ENCODE measurements at regions not wholly inside any gene's neighbourhood (a gene's known extent, or its start where the extent isn't known, plus 50 kb on each side); places are given as distances from the start of the nearest gene placed in this dataset.

GRCh38 chr5:65068410-65068809, 299.7 kb downstream of the CWC27 start:
- DNase-seq (ENCODE audit: low read depth in 2 of 2), result no peak

- no peak for DNase-seq (ENCODE audit: low read depth in 2 of 2)
Measured at GRCh38 chr5:65070026-65070425, 301.3 kb downstream of the CWC27 start.

GRCh38 chr5:65072850-65073249, 304.1 kb downstream of the CWC27 start:
- no peak for DNase-seq (ENCODE audit: low read depth in 2 of 2)

GRCh38 chr5:65073250-65073661, 304.5 kb downstream of the CWC27 start:
- DNase-seq (ENCODE audit: low read depth in 2 of 2), result no peak

- no peak for DNase-seq (ENCODE audit: low read depth in 2 of 2)
Measured at GRCh38 chr5:65075623-65076250, 307.0 kb downstream of the CWC27 start.

GRCh38 chr5:65076251-65076869, 307.6 kb downstream of the CWC27 start:
- peak; percentile 33 to 46 for DNase-seq (ENCODE audit: low read depth in 2 of 2)

- DNase-seq (ENCODE audit: low read depth in 2 of 2), result no peak
Measured at GRCh38 chr5:65077653-65078052, 308.9 kb downstream of the CWC27 start.

GRCh38 chr5:65078331-65078730, 309.6 kb downstream of the CWC27 start:
- DNase-seq (ENCODE audit: low read depth in 2 of 2), result no peak

- no peak for DNase-seq (ENCODE audit: low read depth in 2 of 2)
Measured at GRCh38 chr5:65081071-65081470, 312.3 kb downstream of the CWC27 start.

- DNase-seq (ENCODE audit: low read depth in 2 of 2), result no peak
Measured at GRCh38 chr5:65084795-65085515, 316.2 kb downstream of the CWC27 start.

- no peak for DNase-seq (ENCODE audit: low read depth in 2 of 2)
Measured at GRCh38 chr5:65085516-65085850, 316.8 kb downstream of the CWC27 start.

- no peak for DNase-seq (ENCODE audit: low read depth in 2 of 2)
Measured at GRCh38 chr5:65086234-65086890, 317.6 kb downstream of the CWC27 start.

- DNase-seq (ENCODE audit: low read depth in 2 of 2), result no peak
Measured at GRCh38 chr5:65087154-65087553, 318.4 kb downstream of the CWC27 start.

- DNase-seq (ENCODE audit: low read depth in 2 of 2), result no peak
Measured at GRCh38 chr5:65094279-65094678, 325.5 kb downstream of the CWC27 start.

- DNase-seq (ENCODE audit: low read depth in 2 of 2), result no peak
Measured at GRCh38 chr5:65098393-65098792, 329.7 kb downstream of the CWC27 start.

Measured in stimulated activated CD8-positive, alpha-beta memory T cell treated with anti-CD3 and anti-CD28 coated beads, Interleukin-2, amount 100 ng/mL, for 48 hours (primary cell).